ENCODE measurements at regions not wholly inside any gene's neighbourhood (a gene's known extent, or its start where the extent isn't known, plus 50 kb on each side); places are given as distances from the start of the nearest gene placed in this dataset.

DNA sequence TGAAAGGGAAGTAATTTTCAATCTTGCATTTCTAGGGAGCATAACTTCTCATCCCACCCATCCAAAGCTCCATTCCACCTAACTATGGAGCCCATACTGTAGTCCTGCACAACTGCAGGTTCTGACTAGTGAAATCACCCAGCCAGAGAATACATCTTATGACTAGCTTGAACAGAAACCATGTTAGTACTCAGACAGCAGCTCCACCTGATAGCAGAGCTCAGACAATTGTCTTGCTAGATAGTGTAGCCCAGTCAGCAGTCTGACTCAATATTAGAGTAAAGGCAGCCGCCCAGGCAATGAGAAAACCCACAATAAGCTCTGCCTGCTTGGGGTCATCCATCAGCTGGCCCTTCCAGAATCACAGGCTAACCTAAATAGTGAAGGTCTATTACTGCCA lies 544.7 kb upstream of the GBE1 start:
- no peak for TF ChIP-seq HDGF (IDR thresholded peaks at IDR 0.05; ENCODE audit: borderline replicate concordance)
- TF ChIP-seq ELF4 (IDR thresholded peaks at IDR 0.05): no peak
- no peak for TF ChIP-seq SP1 (IDR thresholded peaks at IDR 0.05)
- no peak for TF ChIP-seq FOXM1 (IDR thresholded peaks at IDR 0.05; ENCODE audit: borderline replicate concordance)
- TF ChIP-seq LEF1 (IDR thresholded peaks at IDR 0.05; ENCODE audit: borderline replicate concordance): no peak
- no peak for TF ChIP-seq TARDBP (IDR thresholded peaks at IDR 0.05)

Measured in HEK293T (cell line).